ENCODE measurements at regions not wholly inside any gene's neighbourhood (a gene's known extent, or its start where the extent isn't known, plus 50 kb on each side); places are given as distances from the start of the nearest gene placed in this dataset.

- TF ChIP-seq CTCF (IDR thresholded peaks at IDR 0.05) (no peak), ZFX (IDR thresholded peaks at IDR 0.05; ENCODE audit: borderline replicate concordance) (no peak)
Measured at GRCh38 chr4:124907881-124908280, 195.3 kb upstream of the ANKRD50 start.
